NCI-H526 treated with DMSO at 0.1 percent for 48 hours (cell line): ENCODE measurements at regions not wholly inside any gene's neighbourhood (a gene's known extent, or its start where the extent isn't known, plus 50 kb on each side); places are given as distances from the start of the nearest gene placed in this dataset.
"Not testable (repeated sequence)": the region's sequence is repeated elsewhere in the genome, so short reads cannot be mapped to it uniquely, and the experiment has no call there.

Source experiments
- DNase-seq: peaks from one replicate; lab custom pipeline; 2025; lab: John Stamatoyannopoulos, UW

GRCh38 chr6:9697263-9697931, 717.5 kb downstream of the TFAP2A start:
- peak; percentile 76 for DNase-seq

- no peak for DNase-seq
These were observed 724.5 kb downstream of the TFAP2A start for GRCh38 chr6:9690388-9690787.

- DNase-seq, result not testable (repeated sequence)
These were observed 734.1 kb downstream of the TFAP2A start for GRCh38 chr6:9680727-9681126.

GRCh38 chr6:9675122-9675521, 739.8 kb downstream of the TFAP2A start:
- DNase-seq, result no peak

GRCh38 chr6:9659848-9660247, 755.0 kb downstream of the TFAP2A start:
- DNase-seq, result no peak

GRCh38 chr6:9657994-9658393, 756.9 kb downstream of the TFAP2A start:
- DNase-seq, result no peak

- DNase-seq, result no peak
These were observed 767.3 kb downstream of the TFAP2A start for GRCh38 chr6:9647599-9647998.

GRCh38 chr6:9647071-9647445, 767.8 kb downstream of the TFAP2A start:
- no peak for DNase-seq

GRCh38 chr6:9646342-9647070, 768.4 kb downstream of the TFAP2A start:
- no peak for DNase-seq

- no peak for DNase-seq
These were observed 776.0 kb downstream of the TFAP2A start for GRCh38 chr6:9638861-9639260.

GRCh38 chr6:9634776-9635175, 780.1 kb downstream of the TFAP2A start:
- no peak for DNase-seq

- no peak for DNase-seq
These were observed 782.8 kb downstream of the TFAP2A start for GRCh38 chr6:9632026-9632425.

- DNase-seq, result no peak
These were observed 786.1 kb downstream of the TFAP2A start for GRCh38 chr6:9628819-9629218.

- no peak for DNase-seq
These were observed 787.0 kb downstream of the TFAP2A start for GRCh38 chr6:9627916-9628315.

- DNase-seq, result no peak
These were observed 790.9 kb downstream of the TFAP2A start for GRCh38 chr6:9623985-9624384.

- DNase-seq, result no peak
These were observed 791.5 kb downstream of the TFAP2A start for GRCh38 chr6:9623228-9623832.

GRCh38 chr6:9621276-9621675, 793.6 kb downstream of the TFAP2A start:
- DNase-seq, result no peak

- no peak for DNase-seq
These were observed 794.2 kb downstream of the TFAP2A start for GRCh38 chr6:9620687-9621086.

GRCh38 chr6:9620263-9620662, 794.6 kb downstream of the TFAP2A start:
- DNase-seq, result no peak

- no peak for DNase-seq
These were observed 800.1 kb downstream of the TFAP2A start for GRCh38 chr6:9614778-9615177.

- no peak for DNase-seq
These were observed 802.4 kb downstream of the TFAP2A start for GRCh38 chr6:9612489-9612888.

GRCh38 chr6:9610620-9611415, 804.1 kb downstream of the TFAP2A start:
- DNase-seq, result no peak
